Panc1 (cell line): ENCODE measurements at regions not wholly inside any gene's neighbourhood (a gene's known extent, or its start where the extent isn't known, plus 50 kb on each side); places are given as distances from the start of the nearest gene placed in this dataset.

Experiments used
- ATAC-seq: fragments of 200-7000 bp; cut with Tn5 transposase; 2 replicates; pipeline ENCODE4 v1.9.1; 2020; ENCODE audit warnings: mild to moderate bottlenecking, moderate library complexity
- BruUV-seq: library from RNA; stranded (reverse); fragments of 400-500 nt; replicated peaks from 2 replicates; lab custom pipeline; 2021; lab: Mats Ljungman, UMichigan
- CTCF ChIA-PET: fragments of 300-600 bp; sonication (Branson Sonifier 250); formaldehyde crosslinking; loops from one replicate; lab custom pipeline; 2022; ENCODE audit warnings: antibody characterized with exemption; lab: Charles Lee
- POLR2A ChIA-PET: fragments of 300-600 bp; sonication (Branson Sonifier 250); formaldehyde crosslinking; loops from one replicate; lab custom pipeline; 2022; ENCODE audit warnings: antibody characterized with exemption; lab: Charles Lee
- DNase-seq: peaks from one replicate; pipeline ENCODE4 v3.0.0-alpha.2; 2010; ENCODE audit warnings: low read depth, low spot score
- H3K27ac ChIP-seq: 2 replicates; pipeline ENCODE4 v1.5.1; 2011; ENCODE audit warnings: mild to moderate bottlenecking, low read length, inconsistent platforms
- H3K27me3 ChIP-seq: fragments of 200-500 bp; sonication (Bioruptor generic); 2 replicates; pipeline ENCODE4 v1.6.0; 2014; ENCODE audit warnings: low read length, inconsistent platforms; ENCODE audit not compliant: control insufficient read depth, insufficient read depth
- H3K36me3 ChIP-seq: fragments of 200-500 bp; sonication (Bioruptor generic); 2 replicates; pipeline ENCODE4 v1.5.1; 2014; ENCODE audit warnings: inconsistent platforms, mild to moderate bottlenecking, low read length, moderate library complexity; ENCODE audit not compliant: control insufficient read depth, insufficient read depth
- H3K4me1 ChIP-seq: 2 replicates; pipeline ENCODE4 v1.5.1; 2011; ENCODE audit warnings: inconsistent platforms, mild to moderate bottlenecking, low read length, moderate library complexity; ENCODE audit not compliant: control insufficient read depth, insufficient read depth
- H3K4me3 ChIP-seq, 2 experiments: 2 replicates each; pipeline ENCODE4 v1.5.1; 2011 to 2012; ENCODE audit warnings: low read depth in 2 of 2, low read length in 2 of 2, mild to moderate bottlenecking in 2 of 2, inconsistent platforms in 1 of 2, moderate library complexity in 1 of 2
- H3K9me3 ChIP-seq: fragments of 200-500 bp; sonication (Bioruptor generic); 2 replicates; pipeline ENCODE4 v1.5.1; 2014; ENCODE audit warnings: low read depth, mild to moderate bottlenecking, inconsistent platforms, low read length, moderate library complexity; ENCODE audit not compliant: control insufficient read depth, insufficient read depth
- POLR2AphosphoS5 ChIP-seq: IDR thresholded peaks from 2 replicates; pipeline ENCODE4 v1.6.1; 2012; ENCODE audit warnings: mild to moderate bottlenecking, low read depth, low read length, moderate library complexity
- SIN3A ChIP-seq: IDR thresholded peaks from 2 replicates; pipeline ENCODE4 v1.6.1; 2012; ENCODE audit warnings: low read depth, mild to moderate bottlenecking, low read length, moderate library complexity, borderline replicate concordance; ENCODE audit not compliant: insufficient read depth
- TCF7L2 ChIP-seq: IDR thresholded peaks from 2 replicates; pipeline ENCODE4 v1.6.1; 2011; ENCODE audit warnings: mild to moderate bottlenecking, low read depth, low read length, inconsistent platforms
- in situ Hi-C: cut with HindIII; loops from 2 replicates; pipeline ENCODE4 v1.10.0; 2016; ENCODE audit warnings: low sequenced_read_pairs, low pct_unique_long_range_greater_than_20kb
- intact Hi-C: fragments of 100-400 bp; cut with micrococcal nuclease; formaldehyde crosslinking; loops from one replicate; pipeline ENCODE4 v1.10.0; 2022; ENCODE audit not compliant: unreplicated experiment
- TF ChIP-seq, protein P1 (sequence below): fragments of 450-650 bp; IDR thresholded peaks from 2 replicates; pipeline ENCODE4 v1.5.1; 2017; ENCODE audit warnings: mild to moderate bottlenecking
- TF ChIP-seq, protein P2 (sequence below), 2 experiments: IDR thresholded peaks; 2 replicates each; pipeline ENCODE4 v1.6.1; 2011 to 2012; ENCODE audit warnings: low read depth in 2 of 2, control low read depth in 1 of 2, low read length in 1 of 2, mild to moderate bottlenecking in 1 of 2, moderate library complexity in 1 of 2; ENCODE audit not compliant: insufficient read depth in 1 of 2

DNA sequence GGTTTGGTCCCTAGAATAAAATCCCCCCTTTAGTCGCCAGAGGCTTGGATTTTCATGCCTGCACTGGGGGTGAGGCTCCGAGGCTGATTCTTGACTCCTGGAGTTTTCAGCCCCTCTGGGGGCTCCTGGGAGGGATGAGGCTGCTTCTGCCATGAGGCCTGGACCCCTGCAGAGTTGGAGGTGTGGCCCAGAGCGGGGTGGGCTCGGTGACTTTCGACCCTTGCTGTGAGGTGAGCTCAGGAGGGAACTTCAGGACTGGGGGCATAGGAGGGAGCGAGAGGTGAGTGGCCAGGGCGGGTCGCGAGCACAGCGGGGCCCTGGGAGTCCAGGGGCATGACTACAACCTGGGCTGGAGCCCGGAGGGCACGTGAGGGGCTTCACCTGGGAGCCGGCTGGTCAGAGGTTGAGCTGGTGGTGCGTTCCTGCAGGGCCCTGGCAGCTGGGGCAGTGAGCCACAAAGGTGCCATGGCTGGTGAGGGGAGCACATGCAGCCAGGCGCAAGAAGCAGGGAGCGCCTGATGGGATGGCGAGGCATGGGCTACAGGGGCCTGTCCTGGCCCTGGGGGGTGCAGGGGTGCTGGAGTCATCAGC is 168.2 kb downstream of the KIF26A start:
- ATAC-seq (no peak), DNase-seq (no peak)
- Histone ChIP-seq H3K4me3 (no peak overlapping the region), H3K9me3 (no peaks in the 10 kb centered on the region), H3K27me3 (no peaks in the 10 kb centered on the region), H3K27ac (no peak overlapping the region), H3K4me1 (no peaks in the 10 kb centered on the region), H3K36me3 (no peaks in the 10 kb centered on the region)
- intact Hi-C loops = no loop called here
- no TSS peak for BruUV-seq
- in situ Hi-C loops = no loop called here
- POLR2A ChIA-PET = interaction anchor here (0.5 kb wide), 1 partner anchor 38 kb away, joined by 6 read pairs; no protein-coding TSS in a partner anchor
- CTCF ChIA-PET = no interaction called here
- TF ChIP-seq, protein P1, sequence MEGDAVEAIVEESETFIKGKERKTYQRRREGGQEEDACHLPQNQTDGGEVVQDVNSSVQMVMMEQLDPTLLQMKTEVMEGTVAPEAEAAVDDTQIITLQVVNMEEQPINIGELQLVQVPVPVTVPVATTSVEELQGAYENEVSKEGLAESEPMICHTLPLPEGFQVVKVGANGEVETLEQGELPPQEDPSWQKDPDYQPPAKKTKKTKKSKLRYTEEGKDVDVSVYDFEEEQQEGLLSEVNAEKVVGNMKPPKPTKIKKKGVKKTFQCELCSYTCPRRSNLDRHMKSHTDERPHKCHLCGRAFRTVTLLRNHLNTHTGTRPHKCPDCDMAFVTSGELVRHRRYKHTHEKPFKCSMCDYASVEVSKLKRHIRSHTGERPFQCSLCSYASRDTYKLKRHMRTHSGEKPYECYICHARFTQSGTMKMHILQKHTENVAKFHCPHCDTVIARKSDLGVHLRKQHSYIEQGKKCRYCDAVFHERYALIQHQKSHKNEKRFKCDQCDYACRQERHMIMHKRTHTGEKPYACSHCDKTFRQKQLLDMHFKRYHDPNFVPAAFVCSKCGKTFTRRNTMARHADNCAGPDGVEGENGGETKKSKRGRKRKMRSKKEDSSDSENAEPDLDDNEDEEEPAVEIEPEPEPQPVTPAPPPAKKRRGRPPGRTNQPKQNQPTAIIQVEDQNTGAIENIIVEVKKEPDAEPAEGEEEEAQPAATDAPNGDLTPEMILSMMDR = no peak
- TF ChIP-seq SIN3A (no peak), TCF7L2 (no peak), POLR2AphosphoS5 (no peak)
- TF ChIP-seq, protein P2, sequence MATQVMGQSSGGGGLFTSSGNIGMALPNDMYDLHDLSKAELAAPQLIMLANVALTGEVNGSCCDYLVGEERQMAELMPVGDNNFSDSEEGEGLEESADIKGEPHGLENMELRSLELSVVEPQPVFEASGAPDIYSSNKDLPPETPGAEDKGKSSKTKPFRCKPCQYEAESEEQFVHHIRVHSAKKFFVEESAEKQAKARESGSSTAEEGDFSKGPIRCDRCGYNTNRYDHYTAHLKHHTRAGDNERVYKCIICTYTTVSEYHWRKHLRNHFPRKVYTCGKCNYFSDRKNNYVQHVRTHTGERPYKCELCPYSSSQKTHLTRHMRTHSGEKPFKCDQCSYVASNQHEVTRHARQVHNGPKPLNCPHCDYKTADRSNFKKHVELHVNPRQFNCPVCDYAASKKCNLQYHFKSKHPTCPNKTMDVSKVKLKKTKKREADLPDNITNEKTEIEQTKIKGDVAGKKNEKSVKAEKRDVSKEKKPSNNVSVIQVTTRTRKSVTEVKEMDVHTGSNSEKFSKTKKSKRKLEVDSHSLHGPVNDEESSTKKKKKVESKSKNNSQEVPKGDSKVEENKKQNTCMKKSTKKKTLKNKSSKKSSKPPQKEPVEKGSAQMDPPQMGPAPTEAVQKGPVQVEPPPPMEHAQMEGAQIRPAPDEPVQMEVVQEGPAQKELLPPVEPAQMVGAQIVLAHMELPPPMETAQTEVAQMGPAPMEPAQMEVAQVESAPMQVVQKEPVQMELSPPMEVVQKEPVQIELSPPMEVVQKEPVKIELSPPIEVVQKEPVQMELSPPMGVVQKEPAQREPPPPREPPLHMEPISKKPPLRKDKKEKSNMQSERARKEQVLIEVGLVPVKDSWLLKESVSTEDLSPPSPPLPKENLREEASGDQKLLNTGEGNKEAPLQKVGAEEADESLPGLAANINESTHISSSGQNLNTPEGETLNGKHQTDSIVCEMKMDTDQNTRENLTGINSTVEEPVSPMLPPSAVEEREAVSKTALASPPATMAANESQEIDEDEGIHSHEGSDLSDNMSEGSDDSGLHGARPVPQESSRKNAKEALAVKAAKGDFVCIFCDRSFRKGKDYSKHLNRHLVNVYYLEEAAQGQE (IDR thresholded peaks at IDR 0.05; ENCODE audit: insufficient read depth in 1 of 2, low read depth in 2 of 2, low read length in 1 of 2) = no peak

DNA sequence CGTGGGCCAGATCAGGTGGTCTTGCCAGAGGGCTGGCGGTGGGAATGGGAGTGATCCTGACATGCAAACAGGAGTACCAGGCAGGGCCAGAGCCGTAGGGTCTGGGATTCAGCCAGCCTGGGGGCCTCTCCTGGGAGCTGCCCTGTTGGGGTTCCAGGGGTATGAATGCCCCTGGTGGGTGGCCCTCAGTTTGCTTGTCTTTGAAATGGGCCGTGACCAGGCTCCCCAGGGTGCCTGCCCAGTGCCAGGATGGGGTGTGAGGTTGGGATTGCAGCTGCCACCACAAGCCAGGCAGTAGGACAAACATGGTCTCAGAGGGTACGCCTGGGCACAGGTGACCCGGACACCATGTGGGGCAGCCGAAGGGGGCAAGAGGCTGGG is 168.8 kb downstream of the KIF26A start:
- TF ChIP-seq, protein P1 = no peak
- TF ChIP-seq TCF7L2 (no peak), SIN3A (no peak), POLR2AphosphoS5 (no peak)
- TF ChIP-seq, protein P2 (IDR thresholded peaks at IDR 0.05; ENCODE audit: insufficient read depth in 1 of 2, low read depth in 2 of 2, low read length in 1 of 2) = no peak
- no peak overlapping the region for H3K4me3 ChIP-seq
- no peaks in the 10 kb centered on the region for H3K9me3 ChIP-seq
- H3K27ac ChIP-seq = no peak overlapping the region
- H3K36me3 ChIP-seq = no peaks in the 10 kb centered on the region
- in situ Hi-C loops = no loop called here
- no peak for DNase-seq
- CTCF ChIA-PET = no interaction called here
- no peaks in the 10 kb centered on the region for H3K27me3 ChIP-seq
- POLR2A ChIA-PET = no interaction called here
- BruUV-seq = no TSS peak
- no peak for ATAC-seq
- no peaks in the 10 kb centered on the region for H3K4me1 ChIP-seq
- intact Hi-C loops = no loop called here
